H4 (cell line): ENCODE measurements at regions not wholly inside any gene's neighbourhood (a gene's known extent, or its start where the extent isn't known, plus 50 kb on each side); places are given as distances from the start of the nearest gene placed in this dataset.
A peak's percentile ranks its signal among the peaks of the same experiment; 100 is the strongest.
"Not testable (repeated sequence)": the region's sequence is repeated elsewhere in the genome, so short reads cannot be mapped to it uniquely, and the experiment has no call there.

Experiments
- DNase-seq: peaks from one replicate; pipeline ENCODE4 v3.0.0-alpha.2; 2015; ENCODE audit warnings: low spot score

DNA sequence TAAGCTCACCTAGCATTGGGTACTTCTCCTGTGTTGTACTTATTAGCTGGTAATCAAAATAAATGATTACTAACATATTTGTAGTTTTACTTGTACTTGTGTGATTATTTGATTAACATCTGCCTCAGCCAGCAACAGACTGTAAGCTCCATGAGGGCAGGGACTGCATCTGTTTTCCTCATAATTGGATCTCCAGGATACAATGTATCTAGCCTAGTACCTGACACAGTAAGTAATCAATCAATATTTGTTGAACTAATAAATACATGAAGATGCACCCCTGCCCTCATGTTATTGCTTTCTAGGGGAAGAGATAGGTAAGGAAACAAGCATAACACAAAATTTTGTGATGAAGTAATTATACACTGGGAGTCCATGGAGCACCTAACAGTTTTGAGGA lies 101.5 kb downstream of the TENT5C start:
- DNase-seq, result no peak

DNA sequence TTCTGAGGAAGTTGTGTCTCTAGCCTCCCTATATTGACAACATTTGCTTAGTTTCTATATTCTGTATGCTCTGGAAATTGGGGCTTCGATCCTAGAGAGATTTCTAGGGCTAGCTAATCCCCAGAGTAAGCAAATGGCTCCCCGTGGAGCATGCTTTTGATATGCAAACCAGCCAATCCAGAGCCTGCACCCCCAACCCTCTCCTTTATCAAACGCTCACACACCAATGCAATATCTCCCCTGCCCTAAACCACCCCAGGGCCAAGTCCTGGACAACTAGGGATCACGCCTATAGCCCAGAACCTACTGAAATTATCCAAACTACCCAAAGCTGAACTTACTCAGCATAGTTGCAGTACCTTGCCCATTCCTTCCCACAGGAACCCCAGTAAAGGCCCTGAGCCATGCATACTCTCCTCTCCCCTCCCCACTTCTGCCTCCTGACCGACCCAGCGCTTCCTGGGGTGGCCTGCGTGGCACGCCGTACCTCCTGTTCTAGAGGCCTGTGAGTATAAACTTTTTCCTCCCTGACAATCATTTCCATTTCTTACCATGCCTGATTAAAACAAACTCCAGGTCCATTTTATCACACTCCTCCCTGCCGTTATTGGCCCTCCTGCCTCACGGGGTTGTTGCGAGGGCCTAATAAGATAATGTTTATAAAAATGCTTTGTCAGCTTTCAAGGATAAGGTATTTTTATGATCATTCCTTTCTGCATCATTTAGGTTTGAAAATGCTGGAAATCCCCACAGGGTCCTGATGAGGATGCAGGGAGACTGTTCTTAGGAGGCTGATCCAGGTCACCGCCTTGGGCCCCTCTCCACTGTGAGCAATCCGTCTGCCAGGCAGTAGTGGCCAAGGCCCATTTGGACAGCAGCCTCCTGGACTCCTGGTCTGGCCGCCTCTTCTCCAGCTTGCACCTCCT lies 102.7 kb downstream of the TENT5C start:
- no peak for DNase-seq

DNA sequence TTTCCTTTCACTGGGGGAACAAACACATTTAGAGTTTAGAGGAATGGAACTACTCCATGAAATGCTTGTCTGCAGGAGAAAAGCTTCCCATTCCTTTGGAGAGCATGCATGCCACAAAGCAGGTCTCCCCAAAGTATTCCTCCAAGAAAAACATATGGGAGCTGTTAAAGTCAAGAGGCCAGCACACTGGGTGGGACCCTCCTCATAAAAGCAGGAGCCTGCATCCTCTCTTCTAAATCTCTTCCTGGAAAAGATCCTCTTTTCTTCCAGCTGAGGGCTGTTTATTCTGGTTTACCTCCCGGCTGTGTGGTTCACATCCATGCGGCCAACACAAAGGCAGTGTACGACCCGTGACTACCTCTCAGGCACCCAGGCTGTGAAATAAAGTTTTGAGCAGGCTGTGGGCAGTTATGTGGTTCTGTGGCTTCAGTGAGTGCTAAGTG lies 103.4 kb downstream of the TENT5C start:
- no peak for DNase-seq

DNA sequence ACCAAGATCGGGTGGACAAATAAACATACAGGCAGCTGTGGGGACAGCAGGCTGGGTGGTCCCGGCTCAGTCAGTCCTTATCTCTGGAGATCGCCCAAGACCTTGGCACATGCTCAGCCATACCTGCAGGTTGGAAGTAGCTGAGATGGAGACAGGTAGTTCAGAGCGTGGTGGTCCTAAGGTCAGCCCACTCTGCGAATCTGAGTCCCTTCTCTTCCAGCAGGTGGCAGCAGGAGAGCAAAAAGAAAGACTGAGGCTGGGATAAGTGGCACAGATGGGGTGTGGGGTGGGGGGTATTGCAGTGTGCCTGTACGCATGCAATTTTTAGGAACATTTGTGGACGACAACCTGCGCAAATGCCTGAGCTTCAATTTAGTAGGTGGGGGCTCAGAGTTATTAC lies 104.9 kb downstream of the TENT5C start:
- DNase-seq, result no peak

DNA sequence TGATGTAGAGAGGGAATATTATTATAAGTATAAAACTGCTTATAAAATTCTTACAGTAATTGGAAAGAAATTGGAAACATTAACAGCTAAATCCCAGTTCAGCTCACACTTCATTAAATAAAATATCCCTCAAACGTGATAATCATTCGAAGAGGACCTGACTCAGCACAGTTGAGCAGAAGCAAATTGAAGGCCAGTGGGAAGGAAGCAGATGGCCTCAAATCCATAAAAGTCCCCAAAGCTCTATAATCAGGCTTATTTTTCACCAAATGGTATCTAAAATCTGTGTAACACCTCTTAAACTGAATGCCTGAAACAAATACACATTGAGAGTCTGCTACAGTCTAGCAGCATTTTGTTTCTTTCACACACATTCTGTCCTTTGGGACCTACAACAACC lies 106.8 kb downstream of the TENT5C start:
- DNase-seq, result no peak

DNA sequence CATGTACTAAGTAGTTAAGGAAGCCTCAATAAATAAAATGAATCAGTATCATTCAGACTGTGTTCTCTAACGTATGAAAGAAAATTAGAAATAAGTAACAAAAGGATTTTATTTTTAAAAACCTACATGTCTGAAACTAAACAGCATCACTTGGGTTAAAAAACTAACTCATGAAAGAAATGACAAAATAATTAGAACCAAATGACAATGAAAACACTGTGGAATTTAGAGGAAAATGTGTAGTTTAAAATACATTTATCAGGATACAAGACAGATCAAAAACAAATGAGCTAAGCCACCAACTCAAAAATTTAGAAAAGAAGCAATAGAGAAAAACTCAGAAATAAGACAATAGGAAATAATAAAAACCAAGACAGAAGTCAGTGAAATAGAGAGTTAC lies 108.7 kb downstream of the TENT5C start:
- DNase-seq, result no peak

DNA sequence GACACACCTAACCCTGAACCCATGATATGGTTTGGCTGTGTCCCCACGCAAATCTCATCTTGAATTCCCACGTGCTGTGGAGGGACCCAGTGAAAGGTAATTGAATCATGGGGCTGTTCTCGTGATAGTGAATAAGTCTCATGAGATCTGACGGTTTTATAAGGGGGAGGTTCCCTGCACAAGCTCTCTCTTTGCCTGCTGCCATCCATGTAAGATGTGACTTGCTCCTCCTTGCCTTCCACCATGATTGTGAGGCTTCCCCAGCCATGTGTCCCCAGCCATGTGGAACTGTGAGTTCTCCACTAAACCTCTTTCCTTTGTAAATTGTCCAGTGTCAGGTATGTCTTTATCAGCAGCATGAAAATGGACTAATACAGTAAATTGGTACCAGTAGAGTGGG lies 110.2 kb downstream of the TENT5C start:
- not testable (repeated sequence) for DNase-seq

DNA sequence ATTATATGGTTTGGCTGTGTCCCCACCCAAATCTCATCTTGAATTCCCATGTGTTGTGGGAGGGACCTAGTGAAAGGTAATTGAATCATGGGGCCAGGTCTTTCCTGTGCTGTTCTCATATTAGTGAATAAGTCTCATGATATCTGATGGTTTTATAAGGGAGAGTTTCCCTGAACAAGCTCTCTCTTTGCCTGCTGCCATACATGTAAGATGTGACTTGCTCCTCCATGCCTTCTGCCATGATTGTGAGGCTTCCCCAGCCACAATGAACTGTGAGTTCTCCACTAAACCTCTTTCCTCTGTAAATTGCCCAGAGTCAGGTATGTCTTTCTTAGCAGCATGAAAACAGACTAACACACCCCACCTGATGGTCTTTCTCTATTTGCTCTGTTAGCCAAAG lies 112.1 kb downstream of the TENT5C start:
- DNase-seq, result not testable (repeated sequence)

DNA sequence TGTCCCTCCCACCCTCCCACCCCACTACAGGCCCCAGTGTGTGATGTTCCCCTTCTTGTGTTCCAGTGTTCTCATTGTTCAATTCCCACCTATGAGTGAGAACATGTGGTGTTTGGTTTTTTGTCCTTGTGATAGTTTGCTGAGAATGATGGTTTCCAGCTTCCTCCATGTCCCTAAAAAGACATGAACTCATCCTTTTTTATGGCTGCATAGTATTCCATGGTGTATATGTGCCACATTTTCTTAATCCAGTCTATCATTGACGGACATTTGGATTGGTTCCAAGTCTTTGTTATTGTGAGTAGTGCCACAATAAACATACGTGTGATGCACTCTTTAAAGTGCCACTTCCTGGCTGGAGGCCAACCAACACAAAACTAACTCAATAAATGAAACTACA lies 112.7 kb downstream of the TENT5C start:
- not testable (repeated sequence) for DNase-seq

DNA sequence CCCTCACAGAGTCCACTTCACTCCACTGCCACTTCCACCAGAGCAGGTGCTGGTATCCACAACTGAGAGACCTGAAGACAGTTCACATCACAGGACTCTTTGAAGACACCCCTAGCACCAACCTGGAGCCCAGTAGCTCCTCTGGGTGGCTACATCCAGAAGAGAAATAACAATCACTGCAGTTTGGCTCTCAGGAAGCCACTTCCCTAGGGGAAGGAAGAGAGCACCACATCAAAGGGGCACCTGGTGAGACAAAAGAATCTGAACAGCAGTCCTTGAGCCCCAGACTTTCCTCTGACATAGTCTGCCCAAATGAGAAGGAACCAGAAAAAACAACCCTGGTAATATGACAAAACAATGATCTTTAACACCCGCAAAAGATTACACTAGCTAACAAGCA lies 113.2 kb downstream of the TENT5C start:
- no peak for DNase-seq

DNA sequence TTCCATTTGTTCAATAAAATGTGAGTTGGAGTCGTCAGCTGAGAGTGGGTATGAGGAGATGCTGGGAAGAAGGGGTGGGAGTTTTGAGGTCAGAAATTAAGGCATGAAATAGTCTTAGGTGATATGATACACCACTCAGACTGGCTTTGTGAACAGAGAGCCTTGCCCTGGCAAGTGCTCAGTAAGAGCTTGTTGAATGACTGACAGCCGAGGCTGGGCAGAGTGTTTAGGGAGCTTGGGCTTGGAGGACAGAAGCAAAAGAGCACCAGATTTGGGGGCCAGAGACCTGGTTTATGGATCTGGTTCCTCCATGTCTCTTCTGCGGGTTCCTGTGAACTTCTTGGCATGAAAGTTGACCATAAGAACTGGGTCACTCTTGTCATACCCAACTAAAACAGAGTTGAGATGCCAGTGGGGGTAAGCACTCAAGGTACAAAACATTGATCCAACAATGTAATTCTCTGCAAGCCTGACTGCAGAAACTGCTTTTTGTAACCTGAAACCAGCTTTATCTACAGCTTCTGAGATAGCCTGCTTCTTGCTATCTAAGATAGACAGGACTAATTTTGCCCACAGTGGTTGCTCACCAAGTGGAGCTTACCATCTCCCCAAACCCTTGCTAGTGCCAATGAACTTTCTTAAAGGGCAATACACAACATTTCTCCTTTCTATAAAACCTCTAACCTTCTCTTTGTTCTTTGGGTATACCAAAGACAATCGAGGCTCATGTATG lies 126.4 kb downstream of the TENT5C start:
- no peak for DNase-seq

DNA sequence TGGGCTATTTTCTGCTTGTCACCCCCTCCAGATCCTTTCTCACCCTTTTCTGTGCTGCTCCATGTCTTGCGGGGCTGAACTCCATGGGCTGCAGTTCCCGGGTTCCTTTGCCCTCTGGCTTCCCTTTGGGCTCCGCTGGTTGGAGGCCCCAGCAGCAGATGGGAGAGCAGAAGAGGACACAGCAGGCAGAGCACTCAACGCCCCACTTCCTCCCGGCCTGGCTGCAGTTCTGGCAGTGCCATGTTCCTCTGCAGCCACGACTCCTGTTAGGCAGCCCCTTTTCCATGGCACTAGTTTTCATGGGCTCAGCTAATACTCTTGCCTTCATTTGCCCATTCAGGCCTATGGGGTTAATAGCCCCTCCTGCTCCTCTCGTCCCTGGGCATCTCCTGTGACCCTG lies 127.1 kb downstream of the TENT5C start:
- no peak for DNase-seq

DNA sequence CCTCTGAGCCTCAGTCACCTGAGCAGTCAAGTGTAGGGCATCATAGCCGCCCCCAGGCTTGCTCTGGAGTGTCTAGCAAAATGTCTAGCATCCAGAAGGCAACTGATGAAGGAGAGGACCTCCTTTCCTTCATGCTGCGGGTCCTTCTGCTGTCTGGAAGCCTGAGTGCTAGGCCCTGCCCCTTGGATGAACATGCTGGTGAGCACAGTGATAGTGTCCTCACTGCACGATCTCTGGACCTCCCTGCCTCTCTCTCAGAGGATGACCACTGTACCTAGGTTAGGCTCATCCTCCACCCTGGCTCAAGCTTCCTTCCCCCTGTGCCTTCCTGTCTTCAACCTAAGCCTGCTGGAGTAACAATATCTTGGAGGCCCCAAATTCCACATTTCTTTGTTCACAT lies 128.6 kb downstream of the TENT5C start:
- no peak for DNase-seq

DNA sequence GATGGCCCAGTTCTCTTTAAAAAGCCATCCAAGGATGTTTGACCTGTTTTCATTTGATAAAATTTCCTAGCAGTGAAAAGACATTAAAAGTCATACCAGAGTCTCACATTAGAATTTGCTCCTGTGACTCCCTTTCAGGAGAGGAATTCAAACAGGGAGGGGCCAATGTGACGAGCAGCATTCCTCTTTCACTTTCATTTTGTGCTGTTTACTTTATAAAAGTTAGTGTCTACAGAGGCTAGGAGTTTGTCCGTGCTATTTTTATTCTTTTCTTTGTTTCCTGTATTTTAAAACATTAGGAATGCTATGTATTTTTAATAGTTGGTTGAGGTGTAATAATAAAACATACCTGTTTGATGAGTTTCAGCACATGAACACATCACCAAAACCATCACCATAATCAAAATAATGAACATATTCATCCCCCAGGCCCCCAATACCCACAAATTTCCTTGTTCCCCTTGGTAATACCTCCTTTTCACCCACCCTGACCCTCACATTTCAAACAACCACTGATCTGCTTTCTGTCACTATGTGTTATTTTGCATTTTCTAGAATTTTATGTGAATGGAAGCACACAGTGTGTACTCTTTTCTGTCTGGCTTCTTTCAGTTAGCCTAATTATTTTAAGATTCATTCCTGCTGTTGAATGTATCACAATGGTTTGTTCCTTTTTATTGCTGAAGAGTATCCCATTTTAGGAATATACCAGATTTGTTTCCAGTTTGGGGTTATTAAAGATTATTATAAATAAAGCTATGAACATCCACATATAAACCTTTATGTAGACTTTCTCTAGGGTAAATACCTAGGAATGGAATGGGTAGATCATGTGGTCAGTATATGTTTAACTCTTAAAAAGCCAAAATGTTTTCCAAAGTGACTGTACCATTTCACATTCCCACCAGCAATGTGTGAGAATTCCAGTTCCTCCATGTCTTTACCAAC lies 129.5 kb downstream of the TENT5C start:
- DNase-seq, result peak; percentile 78

DNA sequence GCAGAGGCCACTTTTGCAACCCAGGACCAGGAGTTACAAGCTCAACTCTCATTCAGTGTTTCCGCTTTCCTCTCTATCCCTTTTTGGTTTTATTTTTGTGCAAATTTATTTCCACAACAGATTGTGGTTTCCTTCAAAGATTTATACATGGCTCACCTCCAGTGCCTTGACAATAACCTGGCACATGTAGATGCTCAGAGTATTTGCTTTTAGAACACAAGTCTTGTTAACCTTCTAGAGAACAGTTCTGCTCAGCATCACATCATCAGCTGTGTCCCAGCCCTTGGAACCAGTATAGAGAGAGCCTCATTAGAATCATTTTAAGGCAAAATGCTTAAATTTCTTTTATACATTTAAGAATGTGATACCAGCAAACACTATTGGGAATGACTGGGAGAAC lies 133.7 kb downstream of the TENT5C start:
- DNase-seq, result no peak

DNA sequence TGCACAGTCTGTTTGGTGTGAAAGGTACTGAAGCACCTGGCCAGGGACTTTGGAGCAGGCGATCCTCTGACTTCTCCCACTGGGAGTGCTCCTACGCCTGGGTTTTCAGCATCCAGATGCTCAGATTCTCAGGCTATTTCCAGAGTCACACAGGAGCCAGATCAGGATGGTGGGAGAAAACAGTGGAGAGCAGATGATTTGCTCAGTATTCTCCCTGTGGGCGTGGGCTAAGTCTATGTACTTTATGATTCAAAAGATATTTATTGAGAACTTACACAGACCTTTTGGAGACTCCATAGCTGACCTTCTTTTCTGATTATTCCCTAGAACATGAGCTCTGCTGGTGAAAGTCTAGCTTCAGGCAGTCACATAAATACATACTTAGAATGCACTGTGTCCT lies 134.6 kb downstream of the TENT5C start:
- DNase-seq, result no peak

DNA sequence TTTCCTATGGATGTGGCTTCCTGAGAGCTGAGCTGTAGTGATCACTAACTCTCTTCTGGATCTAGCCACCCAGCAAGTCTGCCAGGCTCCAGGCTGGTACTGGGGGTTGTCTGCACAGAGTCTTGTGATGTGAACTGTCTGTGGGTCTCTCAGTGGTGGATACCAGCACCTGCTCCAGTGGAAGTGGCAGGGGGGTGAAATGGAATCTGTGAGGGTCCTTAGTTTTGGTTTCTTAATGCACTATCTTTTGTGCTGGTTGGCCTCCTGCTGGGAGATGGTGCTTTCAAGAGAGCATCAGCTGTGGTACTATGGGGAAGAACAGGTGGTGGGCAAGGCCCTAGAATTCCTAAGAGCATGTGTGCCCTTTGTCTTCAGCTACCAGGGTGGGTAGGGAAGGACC lies 140.7 kb downstream of the TENT5C start:
- DNase-seq, result not testable (repeated sequence)

DNA sequence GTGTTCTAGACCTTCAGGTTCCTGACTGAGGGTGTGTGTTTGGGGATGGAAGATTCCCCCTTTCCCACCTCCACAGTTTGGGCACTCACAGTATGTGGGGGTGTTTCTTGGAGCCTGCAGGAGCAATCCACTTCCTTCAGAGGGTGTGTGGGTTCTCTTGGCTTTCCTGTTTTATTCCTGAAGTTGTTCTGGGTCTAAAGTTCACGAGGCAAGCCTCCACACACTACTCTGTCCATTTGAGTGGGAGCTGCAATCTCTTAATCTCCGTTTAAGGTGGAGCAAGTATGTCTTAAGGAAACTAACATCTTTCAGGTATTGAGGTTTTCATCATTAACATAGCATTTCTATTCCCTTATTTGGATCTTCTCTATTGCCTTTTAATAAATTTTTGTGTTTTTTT lies 141.8 kb downstream of the TENT5C start:
- no peak for DNase-seq

DNA sequence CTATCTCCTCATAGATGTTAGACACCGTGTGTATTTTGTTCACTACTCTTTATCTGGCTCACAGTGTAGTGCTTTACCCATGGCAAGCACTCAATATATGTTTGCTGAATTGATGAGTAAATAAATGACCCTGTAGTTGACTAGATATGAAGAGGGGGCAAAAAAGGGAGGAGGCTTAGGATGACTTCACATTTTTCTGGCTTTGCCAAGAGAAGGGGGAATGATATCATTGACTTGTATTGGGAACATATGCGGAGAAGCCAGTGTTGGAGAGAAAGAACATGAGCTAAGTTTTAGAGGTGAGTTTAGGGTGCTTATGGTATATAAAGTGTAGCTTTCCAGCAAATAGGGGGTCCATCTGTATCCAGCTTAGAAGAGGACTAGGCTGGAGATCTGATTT lies 145.5 kb downstream of the TENT5C start:
- DNase-seq, result no peak

DNA sequence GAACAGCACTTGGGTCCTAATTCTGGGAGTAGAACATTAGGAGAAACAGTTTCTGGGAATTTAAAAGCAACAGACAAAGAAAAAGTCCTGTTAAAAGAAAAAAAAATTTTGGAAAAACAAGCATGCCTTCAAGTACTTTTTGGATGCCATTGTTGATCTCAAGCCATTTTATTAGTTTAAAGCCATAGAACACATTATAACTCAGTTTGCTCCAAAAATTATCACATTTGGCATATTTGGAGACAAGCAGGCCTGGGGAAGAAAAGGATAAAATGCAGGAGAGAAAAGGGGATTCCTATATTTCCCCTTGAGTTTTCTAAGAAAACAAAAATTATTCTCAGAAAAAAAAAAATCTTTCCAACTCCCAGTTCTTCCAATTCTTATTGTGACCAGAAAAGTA lies 146.8 kb downstream of the TENT5C start:
- DNase-seq, result no peak

DNA sequence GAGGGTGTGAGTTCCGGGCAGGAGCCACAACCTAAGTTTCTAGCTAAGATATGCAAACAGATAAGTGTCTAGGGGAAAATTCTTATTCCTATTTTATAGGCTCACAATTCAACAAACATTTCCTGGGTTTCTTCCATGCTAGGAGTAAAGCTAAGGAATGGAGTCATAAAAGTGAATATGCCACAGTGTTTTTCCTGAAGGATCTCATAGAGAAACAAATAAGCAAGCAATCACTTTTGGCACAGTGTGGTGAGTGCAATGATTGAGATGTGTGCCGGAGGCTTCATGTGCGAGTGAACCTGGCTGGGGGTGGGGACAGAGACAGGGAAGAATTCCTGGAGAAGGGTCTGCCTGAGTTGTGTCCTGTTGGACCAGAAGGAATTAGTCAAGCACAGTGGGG lies 147.4 kb downstream of the TENT5C start:
- DNase-seq, result no peak

DNA sequence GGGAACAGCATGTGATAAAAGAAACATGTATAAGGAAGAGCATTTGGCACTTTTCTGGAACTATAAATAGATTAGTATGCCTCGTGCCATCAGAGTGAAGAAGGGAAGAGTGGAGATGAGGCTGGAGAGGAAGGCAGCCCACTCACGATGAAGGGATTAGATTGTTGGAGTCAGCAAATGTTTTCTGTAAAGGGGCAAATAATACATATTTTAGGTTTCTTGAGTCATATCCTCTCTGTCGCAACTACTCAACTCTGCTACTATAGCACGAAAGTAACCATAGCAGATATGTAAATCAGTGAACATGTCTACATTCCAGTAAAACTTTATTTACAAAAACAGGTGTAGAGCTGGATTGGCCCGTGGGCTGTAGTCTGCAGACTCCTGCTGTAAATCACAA lies 147.8 kb downstream of the TENT5C start:
- no peak for DNase-seq
